OCI-LY3 (cell line): ENCODE measurements at regions not wholly inside any gene's neighbourhood (a gene's known extent, or its start where the extent isn't known, plus 50 kb on each side); places are given as distances from the start of the nearest gene placed in this dataset.
A peak's percentile ranks its signal among the peaks of the same experiment; 100 is the strongest.

ENCODE experiments used
- H2AFZ ChIP-seq: fragments of 200-600, 300-600 bp; shearing (Covaris generic); 2 replicates; pipeline ENCODE4 v1.6.0; 2014; ENCODE audit warnings: antibody characterized with exemption, low read depth, low read length
- H3K27ac ChIP-seq: fragments of 200-600, 300-600 bp; sonication (generic); 2 replicates; pipeline ENCODE4 v1.5.1; 2014; ENCODE audit warnings: mild to moderate bottlenecking, low read length, moderate library complexity, mixed read lengths
- H3K27me3 ChIP-seq: fragments of 200-600, 300-600 bp; sonication (generic); 2 replicates; pipeline ENCODE4 v1.6.1; 2014; ENCODE audit warnings: low read depth, low read length, mixed read lengths
- H3K36me3 ChIP-seq: fragments of 200-600, 300-600 bp; sonication (generic); replicated peaks from 2 replicates; pipeline ENCODE3; 2014; ENCODE audit warnings: low read depth, low read length, mixed read lengths
- H3K4me1 ChIP-seq: fragments of 300-600, 200-600 bp; sonication (generic); 2 replicates; pipeline ENCODE4 v1.6.1; 2014; ENCODE audit warnings: low read length, mixed read lengths
- H3K4me2 ChIP-seq: fragments of 200-600, 300-600 bp; sonication (generic); 2 replicates; pipeline ENCODE4 v1.6.1; 2014; ENCODE audit warnings: low read length, mixed read lengths
- H3K4me3 ChIP-seq: fragments of 300-600, 200-600 bp; sonication (generic); 2 replicates; pipeline ENCODE4 v1.5.1; 2014; ENCODE audit warnings: antibody characterized with exemption, mild to moderate bottlenecking, low read length, moderate library complexity
- H3K79me2 ChIP-seq: fragments of 300-600, 200-600 bp; shearing (Covaris generic); 2 replicates; pipeline ENCODE4 v1.6.1; 2014; ENCODE audit warnings: mild to moderate bottlenecking, low read length, mixed read lengths
- H3K9ac ChIP-seq: fragments of 300-600, 200-600 bp; shearing (Covaris generic); 2 replicates; pipeline ENCODE4 v1.6.0; 2014; ENCODE audit warnings: mild to moderate bottlenecking, low read length, moderate library complexity
- H3K9me3 ChIP-seq: fragments of 200-600, 300-600 bp; shearing (Covaris generic); 2 replicates; pipeline ENCODE4 v1.6.1; 2014; ENCODE audit warnings: low read length, mixed read lengths; ENCODE audit not compliant: insufficient read depth
- H4K20me1 ChIP-seq: fragments of 200-600, 300-600 bp; sonication (generic); 2 replicates; pipeline ENCODE4 v1.6.1; 2016; ENCODE audit warnings: low read length, mixed read lengths; ENCODE audit not compliant: insufficient read depth
- CTCF ChIP-seq: fragments of 200-600, 300-600 bp; sonication (generic); IDR thresholded peaks from 2 replicates; pipeline ENCODE4 v1.5.1; 2014; ENCODE audit warnings: antibody characterized with exemption, low read length, low read depth
- EZH2phosphoT487 ChIP-seq: fragments of 200-600 bp; shearing (Covaris generic); IDR thresholded peaks from 2 replicates; pipeline ENCODE4 v1.6.1; 2018; ENCODE audit warnings: antibody characterized with exemption, mixed run types, low read depth

- Histone ChIP-seq H3K27me3 (no peaks in the 10 kb centered on the region), H3K9ac (no peak overlapping the region), H3K4me2 (no peak overlapping the region), H3K79me2 (no peaks in the 10 kb centered on the region), H3K9me3 (no peaks in the 10 kb centered on the region), H4K20me1 (no peaks in the 10 kb centered on the region), H3K4me1 (no peaks in the 10 kb centered on the region), H3K36me3 (no peaks in the 10 kb centered on the region), H3K27ac (no peak overlapping the region), H3K4me3 (no peak overlapping the region), H2AFZ (no peak overlapping the region)
- TF ChIP-seq EZH2phosphoT487 (no peak), CTCF (no peak)
Measured at GRCh38 chr19:30788105-30788765, 416.1 kb downstream of the ZNF536 start.

GRCh38 chr19:30785458-30786137, 413.4 kb downstream of the ZNF536 start:
- Histone ChIP-seq H3K9me3 (no peaks in the 10 kb centered on the region), H3K4me3 (no peak overlapping the region), H3K27me3 (no peaks in the 10 kb centered on the region), H3K79me2 (no peaks in the 10 kb centered on the region), H2AFZ (no peak overlapping the region), H3K4me2 (no peak overlapping the region), H3K4me1 (no peaks in the 10 kb centered on the region), H3K36me3 (no peaks in the 10 kb centered on the region), H3K9ac (no peak overlapping the region), H3K27ac (no peak overlapping the region), H4K20me1 (no peaks in the 10 kb centered on the region)
- no peak for TF ChIP-seq CTCF
- no peak for TF ChIP-seq EZH2phosphoT487

- Histone ChIP-seq H3K4me1 (no peaks in the 10 kb centered on the region), H3K27ac (no peak overlapping the region), H2AFZ (no peak overlapping the region), H3K79me2 (no peaks in the 10 kb centered on the region), H3K4me3 (no peak overlapping the region), H3K9me3 (no peaks in the 10 kb centered on the region), H3K36me3 (no peaks in the 10 kb centered on the region), H3K4me2 (no peak overlapping the region), H3K27me3 (no peaks in the 10 kb centered on the region), H3K9ac (no peak overlapping the region), H4K20me1 (no peaks in the 10 kb centered on the region)
- TF ChIP-seq EZH2phosphoT487 = no peak
- peak; percentile 87 for TF ChIP-seq CTCF
Measured at GRCh38 chr19:30784850-30785457, 412.8 kb downstream of the ZNF536 start.

GRCh38 chr19:30783936-30784335, 411.8 kb downstream of the ZNF536 start:
- Histone ChIP-seq H3K4me3 (no peak overlapping the region), H3K27me3 (no peaks in the 10 kb centered on the region), H3K79me2 (no peaks in the 10 kb centered on the region), H3K36me3 (no peaks in the 10 kb centered on the region), H3K9me3 (no peaks in the 10 kb centered on the region), H3K27ac (no peak overlapping the region), H3K4me2 (no peak overlapping the region), H2AFZ (no peak overlapping the region), H4K20me1 (no peaks in the 10 kb centered on the region), H3K9ac (no peak overlapping the region), H3K4me1 (no peaks in the 10 kb centered on the region)
- TF ChIP-seq EZH2phosphoT487 (no peak), CTCF (no peak)
